ENCODE measurements at regions not wholly inside any gene's neighbourhood (a gene's known extent, or its start where the extent isn't known, plus 50 kb on each side); places are given as distances from the start of the nearest gene placed in this dataset.

DNA sequence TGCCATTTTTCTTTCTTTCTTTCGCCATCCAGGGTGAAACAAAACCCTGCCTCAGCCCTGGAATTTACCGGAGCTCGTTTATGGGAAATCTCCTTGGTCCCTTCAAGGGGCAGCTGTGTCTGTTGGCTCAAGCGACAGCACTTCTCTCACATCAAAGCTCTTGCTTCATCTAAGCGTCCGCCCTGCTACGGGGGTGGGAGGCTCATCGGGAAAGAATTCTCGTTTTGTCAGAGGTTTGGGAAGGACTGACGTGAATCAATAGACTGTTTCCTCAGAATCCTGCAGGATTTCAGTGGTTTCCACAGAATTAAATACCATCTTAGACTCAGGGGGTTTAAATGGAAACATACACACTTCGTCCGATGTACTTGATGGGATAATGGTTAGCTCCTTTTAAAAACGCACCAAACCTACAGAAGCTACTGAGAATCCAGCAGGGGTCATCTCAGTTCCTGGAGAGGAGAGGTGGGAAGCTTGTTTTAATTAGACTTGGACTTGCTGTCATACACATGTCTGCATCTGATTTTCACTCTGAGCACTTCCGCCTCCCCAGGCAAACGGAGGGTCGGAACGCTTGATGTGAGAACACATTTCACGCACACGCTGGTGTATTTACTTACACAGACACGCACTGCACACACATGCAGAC, 91.6 kb downstream of the ASB1 start:
- no peak for DNase-seq (ENCODE audit: low spot score in 2 of 2, unreplicated experiment in 2 of 2)
- H3K27ac Mint-ChIP-seq: no peak overlapping the region
- TF ChIP-seq, protein P1, sequence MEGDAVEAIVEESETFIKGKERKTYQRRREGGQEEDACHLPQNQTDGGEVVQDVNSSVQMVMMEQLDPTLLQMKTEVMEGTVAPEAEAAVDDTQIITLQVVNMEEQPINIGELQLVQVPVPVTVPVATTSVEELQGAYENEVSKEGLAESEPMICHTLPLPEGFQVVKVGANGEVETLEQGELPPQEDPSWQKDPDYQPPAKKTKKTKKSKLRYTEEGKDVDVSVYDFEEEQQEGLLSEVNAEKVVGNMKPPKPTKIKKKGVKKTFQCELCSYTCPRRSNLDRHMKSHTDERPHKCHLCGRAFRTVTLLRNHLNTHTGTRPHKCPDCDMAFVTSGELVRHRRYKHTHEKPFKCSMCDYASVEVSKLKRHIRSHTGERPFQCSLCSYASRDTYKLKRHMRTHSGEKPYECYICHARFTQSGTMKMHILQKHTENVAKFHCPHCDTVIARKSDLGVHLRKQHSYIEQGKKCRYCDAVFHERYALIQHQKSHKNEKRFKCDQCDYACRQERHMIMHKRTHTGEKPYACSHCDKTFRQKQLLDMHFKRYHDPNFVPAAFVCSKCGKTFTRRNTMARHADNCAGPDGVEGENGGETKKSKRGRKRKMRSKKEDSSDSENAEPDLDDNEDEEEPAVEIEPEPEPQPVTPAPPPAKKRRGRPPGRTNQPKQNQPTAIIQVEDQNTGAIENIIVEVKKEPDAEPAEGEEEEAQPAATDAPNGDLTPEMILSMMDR (IDR thresholded peaks at IDR 0.05; ENCODE audit: unreplicated experiment): no peak
- H3K36me3 Mint-ChIP-seq: peaks cover 8% of the 10 kb centered on the region
- H3K4me1 Mint-ChIP-seq: no peaks in the 10 kb centered on the region
- H3K9me3 Mint-ChIP-seq: peaks cover 32% of the 10 kb centered on the region
- no peaks in the 10 kb centered on the region for H3K27me3 Mint-ChIP-seq (ENCODE audit: low read depth)
- H3K4me3 Mint-ChIP-seq: no peak overlapping the region

DNA sequence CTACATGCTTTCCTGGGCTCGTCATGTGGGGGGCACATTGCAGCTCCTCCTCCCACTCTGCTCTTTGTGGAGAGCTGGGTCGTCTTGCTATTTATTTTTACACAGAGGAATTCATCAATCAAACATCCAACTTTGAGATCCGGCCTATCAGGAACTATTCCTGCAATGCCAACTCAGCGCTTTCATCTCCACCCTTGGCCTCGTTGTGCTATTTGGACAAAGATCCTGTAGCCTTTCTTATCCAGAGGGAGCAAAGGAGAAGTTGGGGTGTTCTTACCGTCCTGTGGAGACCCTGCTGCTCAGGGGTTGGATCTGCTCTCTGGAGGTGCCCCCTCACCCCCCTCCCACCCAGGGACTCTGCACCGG, 92.1 kb downstream of the ASB1 start:
- DNase-seq (ENCODE audit: low spot score in 2 of 2, unreplicated experiment in 2 of 2): no peak
- TF ChIP-seq, protein P1 (IDR thresholded peaks at IDR 0.05; ENCODE audit: unreplicated experiment): no peak
- H3K27me3 Mint-ChIP-seq (ENCODE audit: low read depth): no peaks in the 10 kb centered on the region
- peaks cover 8% of the 10 kb centered on the region for H3K36me3 Mint-ChIP-seq
- no peak overlapping the region for H3K27ac Mint-ChIP-seq
- H3K4me1 Mint-ChIP-seq: no peaks in the 10 kb centered on the region
- H3K9me3 Mint-ChIP-seq: peaks cover 32% of the 10 kb centered on the region
- no peak overlapping the region for H3K4me3 Mint-ChIP-seq

DNA sequence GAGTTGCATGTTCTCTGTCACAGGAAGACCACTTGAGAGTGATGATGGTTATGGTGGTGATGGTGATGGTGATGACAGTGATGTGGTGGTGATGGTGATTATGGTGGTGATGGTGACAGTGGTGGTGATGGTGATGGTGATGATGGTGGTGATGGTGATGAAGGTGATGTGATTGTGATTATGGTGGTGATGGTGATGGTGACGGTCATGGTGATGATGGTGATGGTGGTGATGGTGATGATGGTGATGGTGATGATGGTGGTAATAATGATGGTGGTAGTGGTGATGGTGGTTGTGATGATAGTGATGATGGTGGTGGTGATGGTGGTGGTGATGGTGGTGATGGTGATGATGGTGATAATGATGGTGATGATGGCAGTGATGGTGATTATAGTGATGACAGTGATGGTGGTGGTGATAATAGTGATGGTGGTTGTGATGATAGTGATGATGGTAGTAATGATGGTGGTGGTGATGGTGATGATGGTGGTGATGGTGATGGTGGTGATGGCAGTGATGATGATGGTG, 93.7 kb downstream of the ASB1 start:
- H3K36me3 Mint-ChIP-seq: peaks cover 8% of the 10 kb centered on the region
- TF ChIP-seq, protein P1 (IDR thresholded peaks at IDR 0.05; ENCODE audit: unreplicated experiment): no peak
- no peaks in the 10 kb centered on the region for H3K4me1 Mint-ChIP-seq
- no peak for DNase-seq (ENCODE audit: low spot score in 2 of 2, unreplicated experiment in 2 of 2)
- no peak overlapping the region for H3K4me3 Mint-ChIP-seq
- no peaks in the 10 kb centered on the region for H3K27me3 Mint-ChIP-seq (ENCODE audit: low read depth)
- H3K9me3 Mint-ChIP-seq: peaks cover 22% of the 10 kb centered on the region
- no peak overlapping the region for H3K27ac Mint-ChIP-seq

DNA sequence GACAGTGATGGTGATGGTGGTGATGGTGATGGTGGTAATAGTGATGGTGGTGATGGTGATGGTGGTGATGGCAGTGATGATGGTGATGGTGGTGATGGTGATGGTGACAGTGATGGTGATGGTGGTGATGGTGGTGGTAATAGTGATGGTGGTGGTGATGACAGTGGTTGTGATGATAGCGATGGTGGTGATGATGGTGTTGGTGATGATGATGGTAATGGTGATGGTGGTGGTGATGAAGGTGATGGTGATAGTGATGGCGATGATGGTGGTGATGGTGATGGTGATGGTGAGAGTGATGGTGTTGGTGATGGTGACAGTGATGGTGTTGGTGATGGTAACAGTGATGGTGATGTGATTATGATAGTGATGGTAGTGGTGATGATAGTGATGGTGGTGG, 94.3 kb downstream of the ASB1 start:
- H3K4me1 Mint-ChIP-seq: no peaks in the 10 kb centered on the region
- H3K27ac Mint-ChIP-seq: no peak overlapping the region
- H3K27me3 Mint-ChIP-seq (ENCODE audit: low read depth): no peaks in the 10 kb centered on the region
- no peak for DNase-seq (ENCODE audit: low spot score in 2 of 2, unreplicated experiment in 2 of 2)
- H3K36me3 Mint-ChIP-seq: peaks cover 7% of the 10 kb centered on the region
- TF ChIP-seq, protein P1 (IDR thresholded peaks at IDR 0.05; ENCODE audit: unreplicated experiment): no peak
- peaks cover 16% of the 10 kb centered on the region for H3K9me3 Mint-ChIP-seq
- H3K4me3 Mint-ChIP-seq: no peak overlapping the region

DNA sequence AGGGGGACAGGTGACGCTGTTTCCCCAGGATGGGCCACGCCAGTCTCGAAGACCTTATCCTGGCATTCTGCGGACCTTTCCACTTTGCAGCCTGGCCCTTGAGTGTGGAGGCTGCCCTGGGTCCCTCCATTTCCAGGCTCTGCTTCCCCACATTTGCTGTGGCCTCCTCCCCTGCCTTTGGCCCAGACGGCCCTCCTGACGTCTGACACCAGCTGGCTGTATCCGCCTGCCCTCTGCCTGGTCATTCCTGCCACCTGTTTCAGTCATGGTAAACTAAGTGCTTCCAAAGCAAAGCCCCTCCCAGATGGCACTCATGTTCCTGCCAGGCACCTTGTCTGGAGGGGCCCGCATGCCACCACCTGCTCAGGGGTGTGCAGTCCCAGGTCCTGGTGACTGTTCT, 95.1 kb downstream of the ASB1 start:
- H3K27ac Mint-ChIP-seq: no peak overlapping the region
- H3K27me3 Mint-ChIP-seq (ENCODE audit: low read depth): no peaks in the 10 kb centered on the region
- TF ChIP-seq, protein P1 (IDR thresholded peaks at IDR 0.05; ENCODE audit: unreplicated experiment): no peak
- no peak for DNase-seq (ENCODE audit: low spot score in 2 of 2, unreplicated experiment in 2 of 2)
- peaks cover 3% of the 10 kb centered on the region for H3K4me1 Mint-ChIP-seq
- H3K9me3 Mint-ChIP-seq: peaks cover 8% of the 10 kb centered on the region
- H3K4me3 Mint-ChIP-seq: no peak overlapping the region
- peaks cover 5% of the 10 kb centered on the region for H3K36me3 Mint-ChIP-seq
